ENCODE measurements at regions not wholly inside any gene's neighbourhood (a gene's known extent, or its start where the extent isn't known, plus 50 kb on each side); places are given as distances from the start of the nearest gene placed in this dataset.

DNA sequence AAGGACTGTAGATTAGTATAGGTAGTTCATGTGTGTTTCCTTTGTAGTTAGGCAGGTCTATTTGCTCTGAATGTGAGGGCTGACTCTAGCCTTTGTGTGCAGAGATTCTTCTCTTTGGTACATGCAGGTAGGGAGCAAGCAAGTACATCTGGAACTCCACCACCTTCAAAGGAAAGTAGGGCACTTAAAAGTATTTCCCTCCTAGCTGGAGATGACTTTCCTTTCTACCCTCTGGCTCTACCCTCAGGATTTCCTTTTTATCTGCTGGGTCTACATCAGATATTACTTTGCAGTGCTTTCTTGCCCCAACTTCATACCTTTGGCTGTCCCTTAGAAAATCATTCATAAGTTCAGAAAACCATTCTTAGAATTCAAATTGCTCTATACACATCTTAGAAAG lies 91.7 kb upstream of the HIVEP3 start:
- TF ChIP-seq, protein P1, sequence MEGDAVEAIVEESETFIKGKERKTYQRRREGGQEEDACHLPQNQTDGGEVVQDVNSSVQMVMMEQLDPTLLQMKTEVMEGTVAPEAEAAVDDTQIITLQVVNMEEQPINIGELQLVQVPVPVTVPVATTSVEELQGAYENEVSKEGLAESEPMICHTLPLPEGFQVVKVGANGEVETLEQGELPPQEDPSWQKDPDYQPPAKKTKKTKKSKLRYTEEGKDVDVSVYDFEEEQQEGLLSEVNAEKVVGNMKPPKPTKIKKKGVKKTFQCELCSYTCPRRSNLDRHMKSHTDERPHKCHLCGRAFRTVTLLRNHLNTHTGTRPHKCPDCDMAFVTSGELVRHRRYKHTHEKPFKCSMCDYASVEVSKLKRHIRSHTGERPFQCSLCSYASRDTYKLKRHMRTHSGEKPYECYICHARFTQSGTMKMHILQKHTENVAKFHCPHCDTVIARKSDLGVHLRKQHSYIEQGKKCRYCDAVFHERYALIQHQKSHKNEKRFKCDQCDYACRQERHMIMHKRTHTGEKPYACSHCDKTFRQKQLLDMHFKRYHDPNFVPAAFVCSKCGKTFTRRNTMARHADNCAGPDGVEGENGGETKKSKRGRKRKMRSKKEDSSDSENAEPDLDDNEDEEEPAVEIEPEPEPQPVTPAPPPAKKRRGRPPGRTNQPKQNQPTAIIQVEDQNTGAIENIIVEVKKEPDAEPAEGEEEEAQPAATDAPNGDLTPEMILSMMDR (IDR thresholded peaks at IDR 0.05), result no peak

DNA sequence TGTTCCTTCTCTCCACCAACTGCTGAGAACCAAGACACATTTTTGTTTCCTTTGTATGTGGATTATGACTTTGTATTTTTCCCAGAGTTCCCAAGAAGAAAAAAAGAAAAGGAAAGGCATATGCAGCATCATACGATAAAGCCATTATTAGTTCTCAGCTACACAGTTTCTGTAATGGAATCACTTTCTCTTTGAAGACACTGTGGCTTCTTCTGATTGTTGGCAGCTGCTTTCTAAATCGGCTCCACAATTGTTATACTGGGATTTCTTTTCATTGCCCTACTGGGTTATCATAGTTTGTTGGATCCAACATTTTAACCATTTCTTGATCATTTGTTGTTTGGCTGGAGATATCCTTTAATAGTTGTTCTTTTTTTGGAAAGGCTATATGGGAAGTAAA lies 89.5 kb upstream of the HIVEP3 start:
- TF ChIP-seq, protein P1 (IDR thresholded peaks at IDR 0.05), result no peak

DNA sequence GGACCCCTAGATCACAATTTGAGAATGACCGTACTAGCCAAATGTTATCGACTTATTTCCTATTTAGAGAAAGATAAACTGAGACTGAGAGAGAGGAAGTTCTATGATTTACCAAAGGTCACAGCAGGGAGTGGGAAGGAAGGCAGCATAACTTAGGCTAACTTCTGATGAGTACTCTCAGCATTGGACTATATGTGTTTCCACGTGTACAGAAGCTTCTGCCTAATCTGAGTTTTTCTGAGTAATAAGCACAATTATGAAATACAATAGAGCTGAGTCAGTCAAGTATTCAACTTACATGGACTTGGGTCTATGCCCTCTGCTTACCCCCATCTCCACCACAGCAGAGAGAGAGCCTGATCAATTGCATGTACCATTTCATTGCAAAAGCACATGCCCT lies 88.1 kb upstream of the HIVEP3 start:
- TF ChIP-seq, protein P1 (IDR thresholded peaks at IDR 0.05), result no peak

DNA sequence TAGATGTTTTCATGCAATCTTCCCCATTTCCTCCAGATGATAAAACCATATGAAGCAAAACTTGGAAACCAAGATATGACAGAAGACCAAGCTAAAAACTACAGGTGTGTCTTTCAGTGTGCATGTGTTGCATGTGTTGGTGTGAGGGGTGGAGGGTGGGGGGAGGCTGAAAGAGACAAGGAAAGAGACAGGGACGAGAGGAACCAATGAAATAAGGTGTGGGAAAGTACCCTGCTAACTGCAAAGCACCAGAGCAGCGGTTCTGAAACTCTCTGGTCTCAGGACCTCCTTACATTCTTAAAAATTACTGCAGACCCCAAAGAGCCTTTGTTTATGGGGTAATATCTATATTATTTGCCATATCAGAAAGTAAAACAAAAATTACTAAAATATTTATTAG lies 87.4 kb upstream of the HIVEP3 start:
- TF ChIP-seq, protein P1 (IDR thresholded peaks at IDR 0.05), result no peak

DNA sequence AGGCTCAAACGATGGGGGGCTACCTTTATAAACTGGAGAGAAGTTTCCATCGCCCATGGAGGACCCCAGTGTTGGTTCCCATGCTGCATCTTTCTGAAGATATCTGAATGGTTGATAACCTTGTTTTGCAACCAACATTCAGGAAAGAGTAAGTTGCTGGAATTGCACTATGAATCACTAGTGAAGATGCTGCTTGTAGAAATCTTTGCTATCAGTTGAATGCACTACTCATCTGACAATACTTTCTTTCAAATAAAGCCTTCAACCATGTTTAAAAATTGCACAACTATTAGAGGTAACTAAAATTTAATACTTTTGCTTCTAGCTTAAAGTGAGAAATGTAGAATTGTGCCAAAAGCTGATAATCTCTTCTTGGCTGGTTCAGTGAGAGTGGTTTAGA lies 86.8 kb upstream of the HIVEP3 start:
- TF ChIP-seq, protein P1 (IDR thresholded peaks at IDR 0.05), result no peak

DNA sequence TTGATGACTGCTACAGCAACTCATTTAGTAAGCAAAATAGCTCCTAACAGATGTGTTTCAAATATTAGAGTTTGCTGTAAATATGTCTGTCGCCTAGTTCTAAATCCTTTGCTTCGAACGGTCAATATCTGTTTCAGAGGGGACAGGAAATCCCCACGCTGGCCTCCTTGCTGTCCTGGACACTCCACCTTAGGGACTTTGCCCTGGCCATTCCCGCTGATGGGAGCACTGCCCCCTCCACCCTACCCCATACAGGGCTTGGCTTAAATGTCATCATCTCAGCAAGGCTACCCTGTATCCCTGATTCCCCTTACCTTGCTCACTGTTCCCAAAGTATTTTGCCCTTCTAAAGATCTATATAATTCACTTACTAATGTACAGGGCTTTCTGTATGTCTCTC lies 86.1 kb upstream of the HIVEP3 start:
- TF ChIP-seq, protein P1 (IDR thresholded peaks at IDR 0.05), result no peak

DNA sequence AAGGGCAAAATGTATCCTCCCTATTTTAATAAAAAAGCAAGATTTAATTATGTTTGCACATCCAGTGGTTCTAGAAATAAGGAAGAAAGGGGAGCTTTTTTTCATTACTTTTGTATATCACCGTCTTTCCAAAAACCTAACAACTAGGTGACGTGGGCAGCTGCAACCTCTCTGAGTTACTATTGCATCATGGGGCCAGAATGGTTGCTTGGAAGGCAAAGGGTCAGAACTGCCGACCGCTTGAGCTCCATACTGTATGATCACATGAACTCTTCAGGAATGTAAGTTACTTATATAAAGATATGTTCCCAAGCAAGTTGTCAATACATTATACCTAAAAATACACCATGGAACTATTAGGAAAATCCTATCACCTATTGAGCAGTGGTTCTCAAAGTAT lies 85.6 kb upstream of the HIVEP3 start:
- TF ChIP-seq, protein P1 (IDR thresholded peaks at IDR 0.05), result no peak

DNA sequence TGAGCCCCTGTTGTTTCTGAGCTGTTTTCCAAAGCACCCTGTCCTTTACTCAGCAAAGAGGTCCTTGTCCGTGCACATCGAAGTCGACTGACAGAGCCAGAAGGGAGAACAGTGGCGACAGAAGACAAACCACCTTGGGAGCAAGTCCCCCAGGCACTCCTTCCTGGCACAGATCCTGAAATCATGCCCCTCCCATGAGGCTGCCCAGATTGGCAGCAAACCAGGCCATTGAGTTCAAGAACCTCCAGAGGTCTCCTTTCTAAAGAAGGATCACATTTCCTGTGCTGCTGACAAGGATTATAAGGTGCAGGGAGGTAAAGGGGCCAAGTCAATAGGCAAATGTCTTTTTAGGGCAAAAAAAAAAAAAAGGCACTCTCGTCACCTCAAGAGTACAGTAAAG lies 84.7 kb upstream of the HIVEP3 start:
- TF ChIP-seq, protein P1 (IDR thresholded peaks at IDR 0.05), result no peak
